HepG2 (cell line): ENCODE measurements at regions not wholly inside any gene's neighbourhood (a gene's known extent, or its start where the extent isn't known, plus 50 kb on each side); places are given as distances from the start of the nearest gene placed in this dataset.

Experiments
- ATAC-seq: fragments of 200-7000 bp; cut with Tn5 transposase; 3 replicates; pipeline ENCODE4 v1.9.1; 2020; ENCODE audit warnings: mild to moderate bottlenecking, moderate library complexity
- BruUV-seq: library from RNA; stranded (reverse); fragments of 400-500 nt; replicated peaks from 2 replicates; lab custom pipeline; 2021; lab: Mats Ljungman, UMichigan
- CTCF ChIA-PET: fragments of 300-600 bp; formaldehyde crosslinking; extraction: SDS; loops from one replicate; lab custom pipeline; 2021; ENCODE audit warnings: low total read pairs, inconsistent platforms, low intra/inter-chr PET ratio; lab: Yijun Ruan, JAX
- POLR2A ChIA-PET: fragments of 350-600 bp; sonication (Branson Sonifier 250); formaldehyde crosslinking; loops from one replicate; lab custom pipeline; 2020; ENCODE audit warnings: antibody characterized with exemption, inconsistent platforms; lab: Yijun Ruan, JAX
- DNase-seq: peaks from one replicate; pipeline ENCODE4 v3.0.0-alpha.2; 2015; ENCODE audit warnings: low spot score
- FAIRE-seq: peaks from 3 replicates; lab custom pipeline; 2011; peaks lifted over from hg19 to GRCh38; lab: Jason Lieb, UNC
- H2AFZ ChIP-seq: one replicate; pipeline ENCODE4 v1.6.1; 2011; ENCODE audit warnings: low read length, inconsistent platforms
- H3K27ac ChIP-seq: fragments of 300-600 bp; 3 replicates; pipeline ENCODE4 v1.8.0; 2011; ENCODE audit warnings: mixed run types, mild to moderate bottlenecking, mixed read lengths, low read length, inconsistent platforms; ENCODE audit not compliant: insufficient read depth; ENCODE audit errors: extremely low read length
- H3K27me3 ChIP-seq, 2 experiments: fragments of 200-600 bp in 1 of 2; 2 replicates in 1 of 2; 3 replicates in 1 of 2; pipeline versions ENCODE4 v1.6.0 to v1.8.0; 2011; ENCODE audit warnings: low read length in 2 of 2, mild to moderate bottlenecking in 2 of 2, moderate library complexity in 2 of 2, inconsistent platforms in 1 of 2; ENCODE audit not compliant: insufficient read depth in 2 of 2, control insufficient read depth in 1 of 2
- H3K36me3 ChIP-seq, 2 experiments: fragments of 200-600 bp in 1 of 2; replicated peaks in 1 of 2; 2 replicates in 1 of 2; 3 replicates in 1 of 2; pipeline versions ENCODE4 v1.5.1 to v1.8.0; 2011; ENCODE audit warnings: low read length in 2 of 2, inconsistent platforms in 1 of 2; ENCODE audit not compliant: insufficient read depth in 2 of 2, control insufficient read depth in 1 of 2
- H3K4me1 ChIP-seq: 2 replicates; pipeline ENCODE4 v1.5.1; 2012; ENCODE audit warnings: low read length, inconsistent platforms; ENCODE audit not compliant: insufficient read depth
- H3K4me2 ChIP-seq: 2 replicates; pipeline ENCODE4 v1.6.0; 2011; ENCODE audit warnings: low read depth, low read length, inconsistent platforms
- H3K4me3 ChIP-seq, 3 experiments: fragments of 200-600 bp in 1 of 3; sonication (generic), shearing (Covaris generic) in 1 of 3; replicated peaks in 1 of 3; 2 replicates each; pipeline ENCODE4 v1.5.1; 2011 to 2016; ENCODE audit warnings: low read length in 3 of 3, inconsistent platforms in 2 of 3, low read depth in 2 of 3, mild to moderate bottlenecking in 2 of 3, control low read depth in 1 of 3, mixed read lengths in 1 of 3; ENCODE audit not compliant: insufficient read depth in 1 of 3
- H3K79me2 ChIP-seq: one replicate; pipeline ENCODE4 v1.6.1; 2011; ENCODE audit warnings: low read length, inconsistent platforms; ENCODE audit not compliant: insufficient read depth
- H3K9ac ChIP-seq: 2 replicates; pipeline ENCODE4 v1.6.0; 2011; ENCODE audit warnings: mild to moderate bottlenecking, low read depth, low read length, inconsistent platforms; ENCODE audit not compliant: insufficient read depth
- H3K9me3 ChIP-seq: 2 replicates; pipeline ENCODE4 v1.5.1; 2012; ENCODE audit warnings: mild to moderate bottlenecking, low read length
- H4K20me1 ChIP-seq: 2 replicates; pipeline ENCODE4 v1.6.0; 2011; ENCODE audit warnings: inconsistent platforms, mild to moderate bottlenecking, low read length, moderate library complexity; ENCODE audit not compliant: insufficient read depth
- CHD4 ChIP-seq: fragments of 200-600 bp; sonication (generic); IDR thresholded peaks from 2 replicates; pipeline ENCODE4 v1.7.0; 2017; ENCODE audit warnings: mild to moderate bottlenecking, low read length, borderline replicate concordance
- CREM ChIP-seq, 2 experiments: sonication (generic) in 1 of 2; formaldehyde crosslinking in 1 of 2; IDR thresholded peaks; 2 replicates each; pipeline versions ENCODE4 v1.4.0 to v1.6.1; 2016 to 2020; ENCODE audit warnings: antibody characterized with exemption in 1 of 2, mild to moderate bottlenecking in 1 of 2, missing genetic modification reagents in 1 of 2
- KDM6A ChIP-seq: IDR thresholded peaks from 2 replicates; pipeline ENCODE4 v1.6.1; 2016; ENCODE audit warnings: low read depth
- KLF13 ChIP-seq: sonication (generic); formaldehyde crosslinking; IDR thresholded peaks from 2 replicates; pipeline ENCODE4 v1.4.0; 2020; ENCODE audit warnings: mild to moderate bottlenecking, missing genetic modification reagents
- MEF2D ChIP-seq: sonication (generic); formaldehyde crosslinking; IDR thresholded peaks from 2 replicates; pipeline ENCODE4 v1.5.1; 2020; ENCODE audit warnings: mild to moderate bottlenecking, missing genetic modification reagents
- MXD1 ChIP-seq: sonication (generic); formaldehyde crosslinking; IDR thresholded peaks from 2 replicates; pipeline ENCODE4 v1.4.0; 2020; ENCODE audit warnings: mild to moderate bottlenecking, missing genetic modification reagents
- SETDB1 ChIP-seq: sonication (generic); formaldehyde crosslinking; IDR thresholded peaks from 2 replicates; pipeline ENCODE4 v1.5.1; 2020; ENCODE audit warnings: missing genetic modification reagents, mild to moderate bottlenecking, borderline replicate concordance
- SSRP1 ChIP-seq: IDR thresholded peaks from 2 replicates; pipeline ENCODE4 v1.6.1; 2016; ENCODE audit warnings: control low read depth
- ZNF230 ChIP-seq: sonication (generic); formaldehyde crosslinking; IDR thresholded peaks from 2 replicates; pipeline ENCODE4 v1.4.0; 2020; ENCODE audit warnings: mild to moderate bottlenecking, missing genetic modification reagents
- WGBS: methylation state at CpG from one replicate; pipeline ENCODE4 v1.1.6; 2017; ENCODE audit warnings: low lambda C conversion rate; 5-methylcytosine and 5-hydroxymethylcytosine counted together
- in situ Hi-C: cut with HindIII; loops from 2 replicates; pipeline ENCODE4 v1.10.0; 2017; ENCODE audit warnings: low pct_unique_long_range_greater_than_20kb; ENCODE audit not compliant: extremely low pct_ligation_motif_present
- intact Hi-C: fragments of 100-400 bp; cut with micrococcal nuclease; formaldehyde crosslinking; loops from one replicate; pipeline ENCODE4 v1.10.0; 2022; ENCODE audit not compliant: unreplicated experiment
- TF ChIP-seq, protein P1 (sequence below): sonication (generic); formaldehyde crosslinking; conservative IDR thresholded peaks from 2 replicates; pipeline ENCODE4 v1.4.0; 2020; ENCODE audit warnings: missing genetic modification reagents
- TF ChIP-seq, protein P2 (sequence below): sonication (generic); formaldehyde crosslinking; IDR thresholded peaks from 2 replicates; pipeline ENCODE4 v1.4.0; 2020; ENCODE audit warnings: mild to moderate bottlenecking, missing genetic modification reagents
- TF ChIP-seq, protein P3 (sequence below): sonication (generic); formaldehyde crosslinking; IDR thresholded peaks from 2 replicates; pipeline ENCODE4 v1.4.0; 2020; ENCODE audit warnings: missing genetic modification reagents

- H3K79me2 ChIP-seq: no peaks in the 10 kb centered on the region
- peaks cover 0 to 7% of the 10 kb centered on the region in 2 experiments; a peak in 1 of 5 replicates for H3K27me3 ChIP-seq
- no peak overlapping the region for H3K9ac ChIP-seq
- ATAC-seq: no peak
- no peaks in the 10 kb centered on the region for H3K9me3 ChIP-seq
- H2AFZ ChIP-seq: no peak overlapping the region
- no peak for DNase-seq
- CTCF ChIA-PET: no interaction called here
- peak overlapping the region; percentile 14; the same call in 1 of the 2 replicates for H3K4me2 ChIP-seq
- BruUV-seq: no TSS peak
- TF ChIP-seq, protein P1, sequence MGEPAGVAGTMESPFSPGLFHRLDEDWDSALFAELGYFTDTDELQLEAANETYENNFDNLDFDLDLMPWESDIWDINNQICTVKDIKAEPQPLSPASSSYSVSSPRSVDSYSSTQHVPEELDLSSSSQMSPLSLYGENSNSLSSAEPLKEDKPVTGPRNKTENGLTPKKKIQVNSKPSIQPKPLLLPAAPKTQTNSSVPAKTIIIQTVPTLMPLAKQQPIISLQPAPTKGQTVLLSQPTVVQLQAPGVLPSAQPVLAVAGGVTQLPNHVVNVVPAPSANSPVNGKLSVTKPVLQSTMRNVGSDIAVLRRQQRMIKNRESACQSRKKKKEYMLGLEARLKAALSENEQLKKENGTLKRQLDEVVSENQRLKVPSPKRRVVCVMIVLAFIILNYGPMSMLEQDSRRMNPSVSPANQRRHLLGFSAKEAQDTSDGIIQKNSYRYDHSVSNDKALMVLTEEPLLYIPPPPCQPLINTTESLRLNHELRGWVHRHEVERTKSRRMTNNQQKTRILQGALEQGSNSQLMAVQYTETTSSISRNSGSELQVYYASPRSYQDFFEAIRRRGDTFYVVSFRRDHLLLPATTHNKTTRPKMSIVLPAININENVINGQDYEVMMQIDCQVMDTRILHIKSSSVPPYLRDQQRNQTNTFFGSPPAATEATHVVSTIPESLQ: no peak
- TF ChIP-seq KDM6A (CRISPR knock-in tag) (no peak), MEF2D (CRISPR knock-in tag) (no peak), ZNF230 (CRISPR knock-in tag) (no peak), CHD4 (no peak), MXD1 (CRISPR knock-in tag) (no peak), CREM (IDR thresholded peaks at IDR 0.05) (no peak), CREM (CRISPR knock-in tag; IDR thresholded peaks at IDR 0.05) (no peak), SSRP1 (CRISPR knock-in tag) (no peak), KLF13 (no peak), SETDB1 (CRISPR knock-in tag) (no peak)
- TF ChIP-seq, protein P2, sequence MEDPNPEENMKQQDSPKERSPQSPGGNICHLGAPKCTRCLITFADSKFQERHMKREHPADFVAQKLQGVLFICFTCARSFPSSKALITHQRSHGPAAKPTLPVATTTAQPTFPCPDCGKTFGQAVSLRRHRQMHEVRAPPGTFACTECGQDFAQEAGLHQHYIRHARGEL: no peak
- TF ChIP-seq, protein P3, sequence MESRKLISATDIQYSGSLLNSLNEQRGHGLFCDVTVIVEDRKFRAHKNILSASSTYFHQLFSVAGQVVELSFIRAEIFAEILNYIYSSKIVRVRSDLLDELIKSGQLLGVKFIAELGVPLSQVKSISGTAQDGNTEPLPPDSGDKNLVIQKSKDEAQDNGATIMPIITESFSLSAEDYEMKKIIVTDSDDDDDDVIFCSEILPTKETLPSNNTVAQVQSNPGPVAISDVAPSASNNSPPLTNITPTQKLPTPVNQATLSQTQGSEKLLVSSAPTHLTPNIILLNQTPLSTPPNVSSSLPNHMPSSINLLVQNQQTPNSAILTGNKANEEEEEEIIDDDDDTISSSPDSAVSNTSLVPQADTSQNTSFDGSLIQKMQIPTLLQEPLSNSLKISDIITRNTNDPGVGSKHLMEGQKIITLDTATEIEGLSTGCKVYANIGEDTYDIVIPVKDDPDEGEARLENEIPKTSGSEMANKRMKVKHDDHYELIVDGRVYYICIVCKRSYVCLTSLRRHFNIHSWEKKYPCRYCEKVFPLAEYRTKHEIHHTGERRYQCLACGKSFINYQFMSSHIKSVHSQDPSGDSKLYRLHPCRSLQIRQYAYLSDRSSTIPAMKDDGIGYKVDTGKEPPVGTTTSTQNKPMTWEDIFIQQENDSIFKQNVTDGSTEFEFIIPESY (CRISPR knock-in tag): no peak
- POLR2A ChIA-PET: no interaction called here
- intact Hi-C loops: loop anchor here (1.0 kb wide), 1 partner anchor 24 kb away; no protein-coding TSS in a partner anchor
- in situ Hi-C loops: no loop called here
- H3K27ac ChIP-seq: no peak overlapping the region
- WGBS: 78% methylated on average over 7 of the region's 9 CpGs
- H3K4me3 ChIP-seq: no peak overlapping the region
- no peaks in the 10 kb centered on the region for H3K36me3 ChIP-seq
- H3K4me1 ChIP-seq: peaks cover 62% of the 10 kb centered on the region
- H4K20me1 ChIP-seq: no peaks in the 10 kb centered on the region
- FAIRE-seq: no peak
Observed at GRCh38 chr11:126140201-126140925, 71.1 kb downstream of the RPUSD4 start.
